Endothelial cell of umbilical vein (primary cell): ENCODE measurements at regions not wholly inside any gene's neighbourhood (a gene's known extent, or its start where the extent isn't known, plus 50 kb on each side); places are given as distances from the start of the nearest gene placed in this dataset.

Source experiments
- BruUV-seq: library from RNA; stranded (reverse); fragments of 400-500 nt; replicated peaks from 2 replicates; lab custom pipeline; 2021; lab: Mats Ljungman, UMichigan
- CTCF ChIA-PET: fragments of 300-600, 350-600 bp; sonication (Branson Sonifier 250); formaldehyde crosslinking; loops from one replicate; lab custom pipeline; 2021; ENCODE audit warnings: antibody characterized with exemption, inconsistent platforms; lab: Charles Lee
- POLR2A ChIA-PET: fragments of 300-600, 350-600 bp; sonication (Branson Sonifier 250); formaldehyde crosslinking; loops from one replicate; lab custom pipeline; 2021; ENCODE audit warnings: antibody characterized with exemption, inconsistent platforms; lab: Charles Lee
- DNase-seq: peaks from one replicate; pipeline ENCODE4 v3.0.0-alpha.2; 2011; ENCODE audit warnings: low read depth, low spot score
- FAIRE-seq: peaks from 2 replicates; lab custom pipeline; 2011; peaks lifted over from hg19 to GRCh38; lab: Jason Lieb, UNC
- H2AFZ ChIP-seq: 2 replicates; pipeline ENCODE4 v1.6.0; 2012; ENCODE audit warnings: low read depth, low read length, control low read depth, inconsistent platforms
- H3K27ac ChIP-seq: 2 replicates; pipeline ENCODE4 v1.5.1; 2011; ENCODE audit warnings: low read depth, mild to moderate bottlenecking, control low read depth, low read length, moderate library complexity; ENCODE audit not compliant: insufficient read depth
- H3K27me3 ChIP-seq, 2 experiments: 2 replicates each; pipeline versions ENCODE4 v1.6.0 to v1.6.1; 2011; ENCODE audit warnings: low read length in 2 of 2, mixed read lengths in 1 of 2; ENCODE audit not compliant: control insufficient read depth in 2 of 2, insufficient read depth in 2 of 2
- H3K36me3 ChIP-seq, 2 experiments: 2 replicates in 1 of 2; 3 replicates in 1 of 2; pipeline ENCODE4 v1.5.1; 2011; ENCODE audit warnings: low read length in 2 of 2, mild to moderate bottlenecking in 1 of 2, moderate library complexity in 1 of 2; ENCODE audit not compliant: control insufficient read depth in 2 of 2, insufficient read depth in 2 of 2; ENCODE audit errors: extremely low read depth in 1 of 2
- H3K4me1 ChIP-seq: 3 replicates; pipeline ENCODE4 v1.5.1; 2011; ENCODE audit warnings: mild to moderate bottlenecking, low read length; ENCODE audit not compliant: control insufficient read depth, insufficient read depth; ENCODE audit errors: extremely low read depth
- H3K4me2 ChIP-seq: 2 replicates; pipeline ENCODE4 v1.6.1; 2011; ENCODE audit warnings: low read length, control low read depth, mixed read lengths; ENCODE audit not compliant: insufficient read depth
- H3K4me3 ChIP-seq, 3 experiments: fragments of 200-600 bp in 1 of 3; sonication (generic), shearing (Covaris generic) in 1 of 3; replicated peaks in 1 of 3; 2 replicates each; pipeline ENCODE4 v1.5.1; 2011 to 2016; ENCODE audit warnings: control low read depth in 3 of 3, low read length in 3 of 3, mild to moderate bottlenecking in 2 of 3, inconsistent platforms in 1 of 3, low read depth in 1 of 3, moderate library complexity in 1 of 3; ENCODE audit not compliant: insufficient read depth in 1 of 3
- H3K79me2 ChIP-seq: 2 replicates; pipeline ENCODE4 v1.6.0; 2012; ENCODE audit warnings: low read length, inconsistent platforms; ENCODE audit not compliant: control insufficient read depth, insufficient read depth
- H3K9ac ChIP-seq: replicated peaks from 2 replicates; pipeline ENCODE3; 2011; ENCODE audit warnings: low read length, control low read depth; ENCODE audit not compliant: insufficient read depth; ENCODE audit errors: extremely low read depth
- H3K9me1 ChIP-seq: replicated peaks from 3 replicates; pipeline ENCODE4 v1.6.0; 2011; ENCODE audit warnings: mild to moderate bottlenecking, low read length; ENCODE audit not compliant: control insufficient read depth, insufficient read depth; ENCODE audit errors: extremely low read depth
- H3K9me3 ChIP-seq: replicated peaks from 2 replicates; pipeline ENCODE4 v1.5.1; 2012; ENCODE audit warnings: low read length, inconsistent platforms; ENCODE audit not compliant: control insufficient read depth, insufficient read depth
- H4K20me1 ChIP-seq: replicated peaks from 2 replicates; pipeline ENCODE3; 2011; ENCODE audit warnings: mild to moderate bottlenecking, low read length; ENCODE audit not compliant: control insufficient read depth, insufficient read depth; ENCODE audit errors: extremely low read depth
- CTCF ChIP-seq, 2 donors: IDR thresholded peaks; 1 replicate in 1 of 2; 2 replicates in 1 of 2; pipeline ENCODE4 v1.5.1; 2011; ENCODE audit warnings: low read length in 2 of 2, mild to moderate bottlenecking in 2 of 2, moderate library complexity in 2 of 2, control low read depth in 1 of 2, inconsistent platforms in 1 of 2, low read depth in 1 of 2; ENCODE audit not compliant: insufficient read depth in 1 of 2; ENCODE audit errors: extremely low read depth in 1 of 2
- EZH2 ChIP-seq: IDR thresholded peaks from 2 replicates; pipeline ENCODE4 v1.6.1; 2012; ENCODE audit warnings: borderline replicate concordance, low read depth, mild to moderate bottlenecking, moderate library complexity, low read length, inconsistent platforms; ENCODE audit not compliant: severe bottlenecking
- FOS ChIP-seq: IDR thresholded peaks from 2 replicates; pipeline ENCODE4 v1.6.1; 2011; ENCODE audit warnings: mild to moderate bottlenecking, low read length, moderate library complexity, borderline replicate concordance; ENCODE audit not compliant: insufficient read depth
- GATA2 ChIP-seq: IDR thresholded peaks from 2 replicates; pipeline ENCODE4 v1.7.0; 2011; ENCODE audit warnings: low read depth, mild to moderate bottlenecking, moderate library complexity, mixed read lengths, low read length; ENCODE audit not compliant: insufficient read length, insufficient read depth
- JUN ChIP-seq: IDR thresholded peaks from 2 replicates; pipeline ENCODE4 v1.6.1; 2011; ENCODE audit warnings: borderline replicate concordance, low read depth; ENCODE audit not compliant: insufficient read length, insufficient read depth
- MAX ChIP-seq: IDR thresholded peaks from 2 replicates; pipeline ENCODE4 v1.6.1; 2011; ENCODE audit not compliant: insufficient read depth, insufficient read length
- MYC ChIP-seq: IDR thresholded peaks from one replicate; pipeline ENCODE4 v1.6.1; 2011; ENCODE audit warnings: mild to moderate bottlenecking, low read depth, low read length
- POLR2A ChIP-seq: IDR thresholded peaks from 2 replicates; pipeline ENCODE4 v1.6.1; 2012; ENCODE audit warnings: low read depth, mild to moderate bottlenecking, control low read depth, low read length
- POLR2AphosphoS5 ChIP-seq: IDR thresholded peaks from 2 replicates; pipeline ENCODE4 v1.6.1; 2012; ENCODE audit warnings: low read depth, mild to moderate bottlenecking, control low read depth, low read length, moderate library complexity; ENCODE audit not compliant: insufficient read depth
- dilution Hi-C: fragments of 300-500 bp; cut with MboI; formaldehyde crosslinking; loops from one replicate; pipeline ENCODE4 v1.15.0; 2019; ENCODE audit warnings: low sequenced_read_pairs; ENCODE audit not compliant: extremely low pct_ligation_motif_present
- intact Hi-C: fragments of 100-400 bp; cut with micrococcal nuclease; formaldehyde crosslinking; loops from one replicate; pipeline ENCODE4 v1.10.0; 2022

GRCh38 chr12:73950507-73950906 is 587.1 kb upstream of the ATXN7L3B start:
- no peak for FAIRE-seq

More at GRCh38 chr12:73950507-73950906, 587.1 kb upstream of the ATXN7L3B start:
- no peak overlapping the region for H3K4me3 ChIP-seq
- H3K27ac ChIP-seq, result no peak overlapping the region
- H4K20me1 ChIP-seq, result no peaks in the 10 kb centered on the region
- intact Hi-C loops (no loop called here), dilution Hi-C loops (no loop called here)
- no peaks in the 10 kb centered on the region for H3K9me3 ChIP-seq
- H3K9me1 ChIP-seq, result no peaks in the 10 kb centered on the region
- DNase-seq, result no peak
- ChIA-PET CTCF (interaction anchor here (0.9 kb wide), 1 partner anchor 11 kb away, joined by 3 read pairs; no protein-coding TSS in a partner anchor), POLR2A (no interaction called here)
- TF ChIP-seq POLR2AphosphoS5, result no peak
- TF ChIP-seq FOS, result no peak
- TF ChIP-seq JUN, result no peak
- no peak for TF ChIP-seq MYC
- no peak for TF ChIP-seq POLR2A
- no peak for TF ChIP-seq EZH2
- no peak for TF ChIP-seq GATA2
- no peak for TF ChIP-seq MAX
- TF ChIP-seq CTCF (IDR thresholded peaks at IDR 0.05; ENCODE audit: extremely low read depth in 1 of 2, insufficient read depth in 1 of 2, low read depth in 1 of 2, low read length in 2 of 2), result no peak
- no peak overlapping the region for H3K9ac ChIP-seq
- no peak overlapping the region for H2AFZ ChIP-seq
- no TSS peak for BruUV-seq
- H3K36me3 ChIP-seq, result no peaks in the 10 kb centered on the region
- H3K4me1 ChIP-seq, result no peaks in the 10 kb centered on the region
- H3K27me3 ChIP-seq, result no peaks in the 10 kb centered on the region
- H3K79me2 ChIP-seq, result no peaks in the 10 kb centered on the region
- no peak overlapping the region for H3K4me2 ChIP-seq
